ENCODE measurements at regions not wholly inside any gene's neighbourhood (a gene's known extent, or its start where the extent isn't known, plus 50 kb on each side); places are given as distances from the start of the nearest gene placed in this dataset.

GRCh38 chr7:16212610-16213009 is 208.7 kb downstream of the CRPPA start:
- no peak overlapping the region for H2AFZ ChIP-seq (ENCODE audit: low read depth, low read length)
- H2BK12ac ChIP-seq (ENCODE audit: low read length in 2 of 2), result no peak overlapping the region
- H3K4ac ChIP-seq (ENCODE audit: low read depth in 1 of 2, low read length in 2 of 2), result no peak overlapping the region
- H3K4me3 ChIP-seq (ENCODE audit: insufficient read depth in 1 of 2, low read depth in 1 of 2, low read length in 2 of 2), result no peak overlapping the region
- no peak for DNase-seq
- no peaks in the 10 kb centered on the region for H3K9me3 ChIP-seq (ENCODE audit: control insufficient read depth, low read length)
- no peak overlapping the region for H2BK120ac ChIP-seq (ENCODE audit: low read depth, low read length)
- H2BK15ac ChIP-seq (ENCODE audit: low read depth, poor library complexity, severe bottlenecking), result no peak overlapping the region
- no peak overlapping the region for H3K23ac ChIP-seq (ENCODE audit: low read length in 2 of 2)
- H3K27me3 ChIP-seq (ENCODE audit: control insufficient read depth in 1 of 2, insufficient read depth in 1 of 2, low read length in 2 of 2), result no peaks in the 10 kb centered on the region
- no peak overlapping the region for H3K4me2 ChIP-seq (ENCODE audit: low read length, poor library complexity, severe bottlenecking)
- H3K4me1 ChIP-seq (ENCODE audit: control insufficient read depth, insufficient read depth, low read depth, low read length), result no peaks in the 10 kb centered on the region
- H4K91ac ChIP-seq (ENCODE audit: low read length), result no peak overlapping the region
- H3K79me1 ChIP-seq (replicated peaks; ENCODE audit: low read length, poor library complexity, severe bottlenecking), result no peaks in the 10 kb centered on the region
- H3K18ac ChIP-seq (ENCODE audit: low read depth in 1 of 2, low read length in 2 of 2), result no peak overlapping the region
- H3K14ac ChIP-seq (ENCODE audit: low read length in 2 of 2), result no peak overlapping the region
- no peak overlapping the region for H2AK5ac ChIP-seq (ENCODE audit: low read length, severe bottlenecking)
- H3K9ac ChIP-seq (ENCODE audit: low read length), result no peak overlapping the region
- no peak overlapping the region for H3K27ac ChIP-seq (ENCODE audit: low read length, poor library complexity, severe bottlenecking)
- WGBS, result 95% methylated on average over 3 of the region's 3 CpGs
- H2BK5ac ChIP-seq (ENCODE audit: low read depth, low read length, poor library complexity, severe bottlenecking), result no peak overlapping the region
- H3K36me3 ChIP-seq (ENCODE audit: control insufficient read depth in 1 of 2, insufficient read depth in 2 of 2, low read depth in 1 of 2, low read length in 2 of 2), result no peaks in the 10 kb centered on the region
- H4K8ac ChIP-seq (ENCODE audit: low read length), result no peak overlapping the region

- Histone ChIP-seq H4K8ac (ENCODE audit: low read length) (no peak overlapping the region), H3K18ac (ENCODE audit: low read depth in 1 of 2, low read length in 2 of 2) (no peak overlapping the region), H3K79me1 (replicated peaks; ENCODE audit: low read length, poor library complexity, severe bottlenecking) (no peaks in the 10 kb centered on the region), H2AFZ (ENCODE audit: low read depth, low read length) (no peak overlapping the region), H2AK5ac (ENCODE audit: low read length, severe bottlenecking) (no peak overlapping the region), H4K91ac (ENCODE audit: low read length) (no peak overlapping the region), H2BK12ac (ENCODE audit: low read length in 2 of 2) (no peak overlapping the region), H3K36me3 (ENCODE audit: control insufficient read depth in 1 of 2, insufficient read depth in 2 of 2, low read depth in 1 of 2, low read length in 2 of 2) (no peaks in the 10 kb centered on the region), H3K4me1 (ENCODE audit: control insufficient read depth, insufficient read depth, low read depth, low read length) (no peaks in the 10 kb centered on the region), H2BK120ac (ENCODE audit: low read depth, low read length) (no peak overlapping the region), H3K9ac (ENCODE audit: low read length) (no peak overlapping the region), H3K9me3 (ENCODE audit: control insufficient read depth, low read length) (no peaks in the 10 kb centered on the region), H2BK5ac (ENCODE audit: low read depth, low read length, poor library complexity, severe bottlenecking) (no peak overlapping the region), H3K23ac (ENCODE audit: low read length in 2 of 2) (no peak overlapping the region), H3K27me3 (ENCODE audit: control insufficient read depth in 1 of 2, insufficient read depth in 1 of 2, low read length in 2 of 2) (no peaks in the 10 kb centered on the region), H3K14ac (ENCODE audit: low read length in 2 of 2) (no peak overlapping the region), H3K4me3 (ENCODE audit: insufficient read depth in 1 of 2, low read depth in 1 of 2, low read length in 2 of 2) (no peak overlapping the region), H3K4ac (ENCODE audit: low read depth in 1 of 2, low read length in 2 of 2) (no peak overlapping the region), H2BK15ac (ENCODE audit: low read depth, poor library complexity, severe bottlenecking) (no peak overlapping the region), H3K4me2 (ENCODE audit: low read length, poor library complexity, severe bottlenecking) (no peak overlapping the region), H3K27ac (ENCODE audit: low read length, poor library complexity, severe bottlenecking) (no peak overlapping the region)
- WGBS, result 93% methylated on average over 3 of the region's 4 CpGs
- DNase-seq, result no peak
Measured at GRCh38 chr7:16212032-16212431, 209.3 kb downstream of the CRPPA start.

GRCh38 chr7:16211402-16211925 is 209.9 kb downstream of the CRPPA start:
- H3K9ac ChIP-seq (ENCODE audit: low read length), result no peak overlapping the region
- no peak overlapping the region for H3K18ac ChIP-seq (ENCODE audit: low read depth in 1 of 2, low read length in 2 of 2)
- no peak overlapping the region for H3K14ac ChIP-seq (ENCODE audit: low read length in 2 of 2)
- no peaks in the 10 kb centered on the region for H3K4me1 ChIP-seq (ENCODE audit: control insufficient read depth, insufficient read depth, low read depth, low read length)
- H3K23ac ChIP-seq (ENCODE audit: low read length in 2 of 2), result no peak overlapping the region
- H2BK120ac ChIP-seq (ENCODE audit: low read depth, low read length), result no peak overlapping the region
- no peak overlapping the region for H4K91ac ChIP-seq (ENCODE audit: low read length)
- H3K27ac ChIP-seq (ENCODE audit: low read length, poor library complexity, severe bottlenecking), result no peak overlapping the region
- H3K36me3 ChIP-seq (ENCODE audit: control insufficient read depth in 1 of 2, insufficient read depth in 2 of 2, low read depth in 1 of 2, low read length in 2 of 2), result no peaks in the 10 kb centered on the region
- no peaks in the 10 kb centered on the region for H3K79me1 ChIP-seq (replicated peaks; ENCODE audit: low read length, poor library complexity, severe bottlenecking)
- no peak overlapping the region for H4K8ac ChIP-seq (ENCODE audit: low read length)
- H2BK5ac ChIP-seq (ENCODE audit: low read depth, low read length, poor library complexity, severe bottlenecking), result no peak overlapping the region
- no peak overlapping the region for H2BK15ac ChIP-seq (ENCODE audit: low read depth, poor library complexity, severe bottlenecking)
- no peak overlapping the region for H2AK5ac ChIP-seq (ENCODE audit: low read length, severe bottlenecking)
- WGBS, result 97% methylated on average over 3 of the region's 6 CpGs
- H3K4me2 ChIP-seq (ENCODE audit: low read length, poor library complexity, severe bottlenecking), result no peak overlapping the region
- DNase-seq, result no peak
- H2AFZ ChIP-seq (ENCODE audit: low read depth, low read length), result no peak overlapping the region
- no peaks in the 10 kb centered on the region for H3K27me3 ChIP-seq (ENCODE audit: control insufficient read depth in 1 of 2, insufficient read depth in 1 of 2, low read length in 2 of 2)
- no peak overlapping the region for H3K4me3 ChIP-seq (ENCODE audit: insufficient read depth in 1 of 2, low read depth in 1 of 2, low read length in 2 of 2)
- no peak overlapping the region for H3K4ac ChIP-seq (ENCODE audit: low read depth in 1 of 2, low read length in 2 of 2)
- H2BK12ac ChIP-seq (ENCODE audit: low read length in 2 of 2), result no peak overlapping the region
- H3K9me3 ChIP-seq (ENCODE audit: control insufficient read depth, low read length), result no peaks in the 10 kb centered on the region

- 98% methylated on average over 2 of the region's 2 CpGs for WGBS
- H4K91ac ChIP-seq (ENCODE audit: low read length), result no peak overlapping the region
Measured at GRCh38 chr7:16210171-16210570, 211.2 kb downstream of the CRPPA start.

More at GRCh38 chr7:16210171-16210570, 211.2 kb downstream of the CRPPA start:
- Histone ChIP-seq H3K4me1 (ENCODE audit: control insufficient read depth, insufficient read depth, low read depth, low read length) (no peaks in the 10 kb centered on the region), H3K79me1 (replicated peaks; ENCODE audit: low read length, poor library complexity, severe bottlenecking) (no peaks in the 10 kb centered on the region), H2AFZ (ENCODE audit: low read depth, low read length) (no peak overlapping the region), H3K36me3 (ENCODE audit: control insufficient read depth in 1 of 2, insufficient read depth in 2 of 2, low read depth in 1 of 2, low read length in 2 of 2) (no peaks in the 10 kb centered on the region), H3K4me2 (ENCODE audit: low read length, poor library complexity, severe bottlenecking) (no peak overlapping the region), H2BK15ac (ENCODE audit: low read depth, poor library complexity, severe bottlenecking) (no peak overlapping the region), H3K9me3 (ENCODE audit: control insufficient read depth, low read length) (no peaks in the 10 kb centered on the region), H2BK12ac (ENCODE audit: low read length in 2 of 2) (no peak overlapping the region), H3K9ac (ENCODE audit: low read length) (no peak overlapping the region), H3K23ac (ENCODE audit: low read length in 2 of 2) (no peak overlapping the region), H3K27me3 (ENCODE audit: control insufficient read depth in 1 of 2, insufficient read depth in 1 of 2, low read length in 2 of 2) (no peaks in the 10 kb centered on the region), H3K18ac (ENCODE audit: low read depth in 1 of 2, low read length in 2 of 2) (no peak overlapping the region), H2BK5ac (ENCODE audit: low read depth, low read length, poor library complexity, severe bottlenecking) (no peak overlapping the region), H3K27ac (ENCODE audit: low read length, poor library complexity, severe bottlenecking) (no peak overlapping the region), H2AK5ac (ENCODE audit: low read length, severe bottlenecking) (no peak overlapping the region), H3K4ac (ENCODE audit: low read depth in 1 of 2, low read length in 2 of 2) (no peak overlapping the region), H4K8ac (ENCODE audit: low read length) (no peak overlapping the region), H2BK120ac (ENCODE audit: low read depth, low read length) (no peak overlapping the region), H3K14ac (ENCODE audit: low read length in 2 of 2) (no peak overlapping the region), H3K4me3 (ENCODE audit: insufficient read depth in 1 of 2, low read depth in 1 of 2, low read length in 2 of 2) (no peak overlapping the region)
- DNase-seq, result no peak

Data from mesenchymal stem cell (in vitro differentiated cells and primary cell).